PC-3 (cell line): ENCODE measurements at regions not wholly inside any gene's neighbourhood (a gene's known extent, or its start where the extent isn't known, plus 50 kb on each side); places are given as distances from the start of the nearest gene placed in this dataset.

ENCODE experiments used
- ATAC-seq: fragments of 200-7000 bp; cut with Tn5 transposase; 2 replicates; pipeline ENCODE4 v1.9.1; 2020; ENCODE audit warnings: mild to moderate bottlenecking, moderate library complexity
- BruUV-seq: library from RNA; stranded (reverse); fragments of 400-500 nt; replicated peaks from 2 replicates; lab custom pipeline; 2021; lab: Mats Ljungman, UMichigan
- CTCF ChIA-PET: fragments of 300-600 bp; sonication (Branson Sonifier 250); formaldehyde crosslinking; loops from one replicate; lab custom pipeline; 2022; ENCODE audit warnings: antibody characterized with exemption; lab: Charles Lee
- POLR2A ChIA-PET: fragments of 300-600 bp; sonication (Branson Sonifier 250); formaldehyde crosslinking; loops from one replicate; lab custom pipeline; 2022; ENCODE audit warnings: antibody characterized with exemption; ENCODE audit not compliant: unreplicated experiment; lab: Charles Lee
- DNase-seq: peaks from one replicate; pipeline ENCODE4 v3.0.0-alpha.2; 2015
- H2AFZ ChIP-seq: fragments of 300-600 bp; sonication (generic); 2 replicates; pipeline ENCODE4 v1.6.0; 2016; ENCODE audit warnings: antibody characterized with exemption, low read length
- H3F3A ChIP-seq: fragments of 300-600 bp; sonication (generic); one replicate; pipeline ENCODE4 v1.6.0; 2017; ENCODE audit warnings: antibody characterized with exemption, low read length, control low read depth, mild to moderate bottlenecking; ENCODE audit not compliant: unreplicated experiment
- H3K27ac ChIP-seq: fragments of 300-600 bp; sonication (generic); 2 replicates; pipeline ENCODE4 v1.5.1; 2016; ENCODE audit warnings: mild to moderate bottlenecking, low read length
- H3K27me3 ChIP-seq: fragments of 300-600 bp; sonication (generic); 2 replicates; pipeline ENCODE4 v1.6.1; 2016; ENCODE audit warnings: low read length, mixed read lengths
- H3K36me3 ChIP-seq: fragments of 300-600 bp; sonication (generic); 2 replicates; pipeline ENCODE4 v1.6.1; 2016; ENCODE audit warnings: low read depth, mixed run types, low read length, mixed read lengths
- H3K4me1 ChIP-seq: fragments of 300-600 bp; sonication (generic); 2 replicates; pipeline ENCODE4 v1.5.1; 2016; ENCODE audit warnings: low read length; ENCODE audit not compliant: insufficient read depth
- H3K4me2 ChIP-seq: fragments of 300-600 bp; sonication (generic); 2 replicates; pipeline ENCODE4 v1.6.0; 2016; ENCODE audit warnings: low read length
- H3K4me3 ChIP-seq: fragments of 300-600 bp; sonication (generic); 2 replicates; pipeline ENCODE4 v1.5.1; 2016; ENCODE audit warnings: mild to moderate bottlenecking, low read length, mixed read lengths
- H3K79me2 ChIP-seq: fragments of 300-600 bp; sonication (generic); 2 replicates; pipeline ENCODE4 v1.6.1; 2017; ENCODE audit warnings: low read length, mixed read lengths
- H3K9ac ChIP-seq: fragments of 300-600 bp; sonication (generic); 2 replicates; pipeline ENCODE4 v1.6.0; 2016; ENCODE audit warnings: mild to moderate bottlenecking, low read length
- H3K9me2 ChIP-seq: fragments of 300-600 bp; sonication (generic); replicated peaks from 2 replicates; pipeline ENCODE4 v1.6.1; 2016; ENCODE audit warnings: mixed run types, low read length, mixed read lengths
- H3K9me3 ChIP-seq: fragments of 300-600 bp; sonication (generic); 2 replicates; pipeline ENCODE4 v1.6.1; 2016; ENCODE audit warnings: low read length, mixed read lengths
- H4K20me1 ChIP-seq: fragments of 300-600 bp; sonication (generic); 2 replicates; pipeline ENCODE4 v1.6.1; 2016; ENCODE audit warnings: low read length, mixed read lengths
- EZH2 ChIP-seq: fragments of 300-600 bp; sonication (generic); IDR thresholded peaks from one replicate; pipeline ENCODE4 v1.6.1; 2017; ENCODE audit warnings: antibody characterized with exemption, mild to moderate bottlenecking, low read length; ENCODE audit not compliant: unreplicated experiment
- EZH2phosphoT487 ChIP-seq: fragments of 300-600 bp; sonication (generic); IDR thresholded peaks from 2 replicates; pipeline ENCODE4 v1.6.1; 2018; ENCODE audit warnings: mild to moderate bottlenecking, antibody characterized with exemption, low read length, borderline replicate concordance
- intact Hi-C: fragments of 100-400 bp; cut with micrococcal nuclease; formaldehyde crosslinking; loops from 2 replicates; pipeline ENCODE4 v1.9.0; 2023
- TF ChIP-seq, protein P1 (sequence below): fragments of 300-600 bp; sonication (generic); conservative IDR thresholded peaks from 2 replicates; pipeline ENCODE4 v1.5.1; 2017; ENCODE audit warnings: antibody characterized with exemption, low read depth, mild to moderate bottlenecking, low read length

DNA sequence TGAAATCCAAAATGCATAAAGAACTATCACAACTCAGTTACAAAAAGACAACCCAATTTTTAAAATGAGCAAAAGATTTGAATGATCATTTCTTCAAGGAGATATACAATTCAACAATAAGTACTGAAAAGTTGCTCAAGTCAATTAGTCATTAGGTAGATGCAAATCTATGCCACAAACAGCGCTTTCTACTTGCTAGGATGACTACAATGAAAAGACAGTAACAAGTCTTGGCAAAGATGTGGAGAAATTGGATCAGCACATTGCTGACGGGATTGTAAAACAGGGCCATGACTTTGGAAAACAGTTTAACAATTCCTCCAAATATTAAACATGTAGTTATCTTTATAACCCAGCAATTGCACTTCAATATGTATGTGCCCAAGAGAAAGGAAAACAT lies 166.3 kb upstream of the MC4R start:
- H3K9me2 ChIP-seq, result no peaks in the 10 kb centered on the region
- H3K4me3 ChIP-seq, result no peak overlapping the region
- H3K9me3 ChIP-seq, result no peaks in the 10 kb centered on the region
- no peaks in the 10 kb centered on the region for H3F3A ChIP-seq
- intact Hi-C loops, result no loop called here
- CTCF ChIA-PET, result no interaction called here
- H3K27ac ChIP-seq, result no peak overlapping the region
- DNase-seq (no peak), ATAC-seq (no peak)
- POLR2A ChIA-PET, result no interaction called here
- no peak overlapping the region for H3K4me2 ChIP-seq
- TF ChIP-seq, protein P1, sequence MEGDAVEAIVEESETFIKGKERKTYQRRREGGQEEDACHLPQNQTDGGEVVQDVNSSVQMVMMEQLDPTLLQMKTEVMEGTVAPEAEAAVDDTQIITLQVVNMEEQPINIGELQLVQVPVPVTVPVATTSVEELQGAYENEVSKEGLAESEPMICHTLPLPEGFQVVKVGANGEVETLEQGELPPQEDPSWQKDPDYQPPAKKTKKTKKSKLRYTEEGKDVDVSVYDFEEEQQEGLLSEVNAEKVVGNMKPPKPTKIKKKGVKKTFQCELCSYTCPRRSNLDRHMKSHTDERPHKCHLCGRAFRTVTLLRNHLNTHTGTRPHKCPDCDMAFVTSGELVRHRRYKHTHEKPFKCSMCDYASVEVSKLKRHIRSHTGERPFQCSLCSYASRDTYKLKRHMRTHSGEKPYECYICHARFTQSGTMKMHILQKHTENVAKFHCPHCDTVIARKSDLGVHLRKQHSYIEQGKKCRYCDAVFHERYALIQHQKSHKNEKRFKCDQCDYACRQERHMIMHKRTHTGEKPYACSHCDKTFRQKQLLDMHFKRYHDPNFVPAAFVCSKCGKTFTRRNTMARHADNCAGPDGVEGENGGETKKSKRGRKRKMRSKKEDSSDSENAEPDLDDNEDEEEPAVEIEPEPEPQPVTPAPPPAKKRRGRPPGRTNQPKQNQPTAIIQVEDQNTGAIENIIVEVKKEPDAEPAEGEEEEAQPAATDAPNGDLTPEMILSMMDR, result no peak
- TF ChIP-seq EZH2, result no peak
- TF ChIP-seq EZH2phosphoT487, result no peak
- no peaks in the 10 kb centered on the region for H3K27me3 ChIP-seq
- H2AFZ ChIP-seq, result no peak overlapping the region
- no peaks in the 10 kb centered on the region for H4K20me1 ChIP-seq
- no peaks in the 10 kb centered on the region for H3K36me3 ChIP-seq
- peaks cover 10% of the 10 kb centered on the region for H3K4me1 ChIP-seq
- no peaks in the 10 kb centered on the region for H3K79me2 ChIP-seq
- no TSS peak for BruUV-seq
- H3K9ac ChIP-seq, result no peak overlapping the region

DNA sequence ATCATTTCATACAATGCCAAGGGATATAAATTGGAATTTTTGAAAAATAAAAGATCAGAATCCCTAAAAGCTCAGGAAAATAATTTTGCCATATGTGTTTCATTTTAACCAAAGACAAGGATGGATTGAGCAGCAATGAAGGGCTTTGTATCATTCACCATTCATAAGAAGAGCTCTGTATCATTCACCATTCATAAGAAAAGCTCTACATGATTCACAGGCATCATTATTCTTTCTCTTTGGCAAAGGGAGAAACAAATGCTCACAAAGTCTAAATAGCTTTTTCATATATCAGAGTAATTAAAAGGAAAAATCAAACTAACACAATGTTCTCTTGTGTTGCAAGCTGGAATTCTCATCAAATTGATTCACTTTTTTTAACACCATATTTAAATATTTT lies 169.1 kb upstream of the MC4R start:
- no peak overlapping the region for H2AFZ ChIP-seq
- no TSS peak for BruUV-seq
- no peak overlapping the region for H3K4me3 ChIP-seq
- intact Hi-C loops, result loop anchor here (2.0 to 10.0 kb wide), 2 partner anchors 35 to 487 kb away; no protein-coding TSS in a partner anchor
- no peaks in the 10 kb centered on the region for H3K4me1 ChIP-seq
- H3K9me3 ChIP-seq, result no peaks in the 10 kb centered on the region
- no peaks in the 10 kb centered on the region for H4K20me1 ChIP-seq
- H3K79me2 ChIP-seq, result no peaks in the 10 kb centered on the region
- DNase-seq (no peak), ATAC-seq (no peak)
- no peaks in the 10 kb centered on the region for H3F3A ChIP-seq
- POLR2A ChIA-PET, result no interaction called here
- H3K27me3 ChIP-seq, result no peaks in the 10 kb centered on the region
- no peak overlapping the region for H3K27ac ChIP-seq
- TF ChIP-seq, protein P1, result no peak
- TF ChIP-seq EZH2phosphoT487 (no peak), EZH2 (no peak)
- no peak overlapping the region for H3K4me2 ChIP-seq
- no peak overlapping the region for H3K9ac ChIP-seq
- no peaks in the 10 kb centered on the region for H3K9me2 ChIP-seq
- CTCF ChIA-PET, result no interaction called here
- H3K36me3 ChIP-seq, result no peaks in the 10 kb centered on the region

DNA sequence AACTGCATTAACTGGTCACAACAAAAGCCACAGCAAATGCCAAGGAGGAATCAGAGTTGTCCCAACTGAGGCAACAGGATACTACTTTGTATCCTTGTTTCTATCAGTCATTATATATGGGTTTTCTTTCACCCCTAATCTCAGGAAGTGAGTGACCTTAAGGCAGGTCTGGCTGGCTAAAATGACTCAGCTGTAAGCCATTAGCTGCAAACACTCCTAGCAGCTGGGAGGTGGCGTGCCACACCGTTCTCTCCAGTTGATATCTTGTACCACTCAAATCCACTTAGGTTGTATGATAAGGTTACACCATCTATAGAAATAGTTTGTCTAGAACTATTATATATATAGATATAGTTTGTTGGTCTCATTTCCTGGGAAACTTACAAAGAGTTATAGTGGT lies 171.1 kb upstream of the MC4R start:
- no TSS peak for BruUV-seq
- H3K9me3 ChIP-seq, result no peaks in the 10 kb centered on the region
- no peaks in the 10 kb centered on the region for H4K20me1 ChIP-seq
- H3K4me2 ChIP-seq, result no peak overlapping the region
- H3K4me1 ChIP-seq, result no peaks in the 10 kb centered on the region
- H3K27me3 ChIP-seq, result no peaks in the 10 kb centered on the region
- intact Hi-C loops, result loop anchor here (10.0 kb wide), 1 partner anchor 489 kb away; no protein-coding TSS in a partner anchor
- no peak overlapping the region for H3K27ac ChIP-seq
- no peak overlapping the region for H2AFZ ChIP-seq
- no peak overlapping the region for H3K4me3 ChIP-seq
- no peaks in the 10 kb centered on the region for H3K36me3 ChIP-seq
- ATAC-seq (no peak), DNase-seq (no peak)
- POLR2A ChIA-PET, result no interaction called here
- no peaks in the 10 kb centered on the region for H3K79me2 ChIP-seq
- H3K9me2 ChIP-seq, result no peaks in the 10 kb centered on the region
- H3K9ac ChIP-seq, result no peak overlapping the region
- TF ChIP-seq, protein P1, result no peak
- TF ChIP-seq EZH2 (no peak), EZH2phosphoT487 (no peak)
- CTCF ChIA-PET, result no interaction called here
- no peaks in the 10 kb centered on the region for H3F3A ChIP-seq
